HUES64 (cell line): ENCODE measurements at regions not wholly inside any gene's neighbourhood (a gene's known extent, or its start where the extent isn't known, plus 50 kb on each side); places are given as distances from the start of the nearest gene placed in this dataset.

ENCODE experiments used
- H3K27ac ChIP-seq: 2 replicates; pipeline ENCODE4 v1.7.0; 2013; ENCODE audit warnings: low read depth, low read length, inconsistent platforms
- H3K27me3 ChIP-seq: 2 replicates; pipeline ENCODE4 v1.6.1; 2013; ENCODE audit warnings: mild to moderate bottlenecking, low read length; ENCODE audit not compliant: insufficient read depth
- H3K36me3 ChIP-seq: 2 replicates; pipeline ENCODE4 v1.6.1; 2013; ENCODE audit warnings: mild to moderate bottlenecking, low read length; ENCODE audit not compliant: insufficient read depth
- H3K4me1 ChIP-seq: 2 replicates; pipeline ENCODE4 v1.6.1; 2013; ENCODE audit warnings: mild to moderate bottlenecking, low read length, moderate library complexity; ENCODE audit not compliant: insufficient read depth
- H3K4me3 ChIP-seq: 2 replicates; pipeline ENCODE4 v1.5.1; 2013; ENCODE audit warnings: mild to moderate bottlenecking, low read length, moderate library complexity
- H3K9ac ChIP-seq: 2 replicates; pipeline ENCODE4 v1.6.1; 2013; ENCODE audit warnings: mild to moderate bottlenecking, low read depth, low read length
- H3K9me3 ChIP-seq: 2 replicates; pipeline ENCODE4 v1.6.1; 2013; ENCODE audit warnings: low read depth, low read length; ENCODE audit not compliant: insufficient read depth
- WGBS: fragments of 150-250, 120-280 bp; methylation state at CpG from one replicate; pipeline ENCODE4 v1.1.7; 2013; ENCODE audit warnings: missing lambda C conversion rate; 5-methylcytosine and 5-hydroxymethylcytosine counted together

DNA sequence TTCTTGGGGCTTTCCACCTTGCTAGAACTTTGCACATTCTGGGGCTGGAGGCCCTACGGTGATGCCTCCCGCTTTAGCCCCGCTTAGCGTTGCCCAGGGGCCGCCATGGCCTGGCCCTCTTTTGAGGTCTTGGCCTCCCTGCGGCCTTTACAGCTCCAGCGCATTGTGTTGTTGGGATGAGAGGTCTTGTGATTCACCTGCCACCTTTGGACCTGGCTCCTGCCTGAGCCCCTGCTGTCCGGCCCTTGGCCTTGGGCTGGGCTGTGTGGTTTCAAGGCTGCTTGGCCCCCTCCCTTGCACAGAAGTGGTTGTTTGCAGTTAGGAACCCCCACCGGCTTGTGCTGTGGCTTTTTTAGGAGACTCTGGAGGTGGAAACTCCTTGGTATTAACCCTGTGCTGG is 61.0 kb upstream of the CDH4 start:
- Histone ChIP-seq H3K36me3 (no peaks in the 10 kb centered on the region), H3K27me3 (0 out of 2 replicates have a peak, but pooled peaks cover 6% of the 10 kb centered on the region), H3K9me3 (0 out of 2 replicates have a peak, but pooled peaks cover 8% of the 10 kb centered on the region), H3K4me3 (no peak overlapping the region), H3K27ac (no peak overlapping the region), H3K4me1 (no peaks in the 10 kb centered on the region; the same call in none of the 2 replicates), H3K9ac (no peak overlapping the region)
- 82% methylated on average over 9 of the region's 9 CpGs for WGBS

DNA sequence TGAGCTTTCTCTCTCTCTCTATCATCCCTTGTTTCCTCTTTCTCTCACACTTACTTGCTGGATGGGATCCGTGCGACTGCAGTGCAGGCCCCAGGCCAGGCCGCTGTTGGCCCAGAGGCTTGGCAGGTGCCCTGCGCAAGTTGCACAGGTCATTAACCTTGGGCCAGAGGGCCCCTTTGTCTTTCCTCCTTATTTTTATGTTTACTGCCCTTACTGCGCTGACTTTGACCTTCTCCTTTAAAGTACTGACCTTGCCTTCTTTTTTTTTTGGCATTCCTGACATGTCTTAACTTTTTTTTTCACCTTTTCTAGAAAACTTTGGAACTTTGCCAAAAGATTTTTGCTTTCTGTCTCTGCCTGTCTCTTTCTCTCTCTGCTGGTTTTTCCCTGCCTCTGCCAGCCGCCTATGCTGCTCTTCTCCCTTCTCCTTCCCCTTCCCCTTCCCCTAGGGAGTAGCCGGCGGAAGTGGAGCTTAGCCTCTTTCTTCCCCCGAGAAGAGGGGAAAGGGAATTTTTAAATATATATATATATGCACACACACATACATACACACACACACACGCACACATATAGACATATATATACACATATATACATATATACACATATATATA is 59.6 kb upstream of the CDH4 start:
- 86% methylated on average over 5 of the region's 10 CpGs for WGBS
- Histone ChIP-seq H3K36me3 (no peaks in the 10 kb centered on the region), H3K27me3 (0 out of 2 replicates have a peak, but pooled peaks cover 10% of the 10 kb centered on the region), H3K4me3 (no peak overlapping the region), H3K4me1 (no peaks in the 10 kb centered on the region; the same call in 1 of the 2 replicates), H3K9me3 (0 out of 2 replicates have a peak, but pooled peaks cover 8% of the 10 kb centered on the region), H3K27ac (no peak overlapping the region), H3K9ac (no peak overlapping the region)

DNA sequence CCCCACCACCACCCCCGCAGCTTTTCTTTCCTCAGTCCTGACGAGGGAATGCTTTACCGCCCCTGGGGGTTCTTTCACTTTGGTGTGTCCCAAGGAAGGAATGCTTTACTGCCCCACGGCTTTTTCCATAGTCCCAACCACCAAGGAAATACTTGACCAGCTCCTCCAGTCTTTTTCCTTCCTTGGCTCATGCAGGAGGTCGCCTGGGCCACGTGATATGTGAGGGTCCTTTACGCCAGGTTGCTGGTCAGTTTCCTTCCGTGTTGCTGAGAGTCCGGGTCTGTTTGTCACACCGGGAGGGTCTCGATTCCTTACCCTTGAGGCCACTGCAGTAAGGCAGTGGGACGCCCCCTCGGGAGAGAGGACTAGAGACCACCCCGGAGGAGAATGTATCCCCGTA is 58.9 kb upstream of the CDH4 start:
- Histone ChIP-seq H3K4me1 (no peaks in the 10 kb centered on the region; the same call in 1 of the 2 replicates), H3K9ac (no peak overlapping the region), H3K27ac (no peak overlapping the region), H3K4me3 (no peak overlapping the region), H3K36me3 (no peaks in the 10 kb centered on the region), H3K9me3 (0 out of 2 replicates have a peak, but pooled peaks cover 8% of the 10 kb centered on the region), H3K27me3 (peaks cover 13% of the 10 kb centered on the region)
- WGBS, result 91% methylated on average over 15 of the region's 15 CpGs
